AG04449 (cell line): ENCODE measurements at regions not wholly inside any gene's neighbourhood (a gene's known extent, or its start where the extent isn't known, plus 50 kb on each side); places are given as distances from the start of the nearest gene placed in this dataset.

ENCODE experiments used
- CTCF ChIA-PET: fragments of 350-600 bp; formaldehyde crosslinking; extraction: SDS; loops from one replicate; lab custom pipeline; 2021; ENCODE audit warnings: antibody characterized with exemption; lab: Yijun Ruan, JAX
- POLR2A ChIA-PET: fragments of 400-600, 350-600 bp; formaldehyde crosslinking; extraction: SDS; loops from one replicate; lab custom pipeline; 2020; ENCODE audit warnings: antibody characterized with exemption, inconsistent platforms; lab: Yijun Ruan, JAX
- DNase-seq: peaks from one replicate; pipeline ENCODE4 v3.0.0-alpha.2; 2010; ENCODE audit warnings: low read depth, low spot score
- H3K4me3 ChIP-seq: 2 replicates; pipeline ENCODE4 v1.5.1; 2011; ENCODE audit warnings: low read depth, mild to moderate bottlenecking, control low read depth, low read length
- TF ChIP-seq, protein P1 (sequence below): IDR thresholded peaks from one replicate; pipeline ENCODE4 v1.5.1; 2011; ENCODE audit warnings: mild to moderate bottlenecking, moderate library complexity, low read length, control low read depth, inconsistent platforms; ENCODE audit not compliant: insufficient read depth; ENCODE audit errors: missing control alignments

DNA sequence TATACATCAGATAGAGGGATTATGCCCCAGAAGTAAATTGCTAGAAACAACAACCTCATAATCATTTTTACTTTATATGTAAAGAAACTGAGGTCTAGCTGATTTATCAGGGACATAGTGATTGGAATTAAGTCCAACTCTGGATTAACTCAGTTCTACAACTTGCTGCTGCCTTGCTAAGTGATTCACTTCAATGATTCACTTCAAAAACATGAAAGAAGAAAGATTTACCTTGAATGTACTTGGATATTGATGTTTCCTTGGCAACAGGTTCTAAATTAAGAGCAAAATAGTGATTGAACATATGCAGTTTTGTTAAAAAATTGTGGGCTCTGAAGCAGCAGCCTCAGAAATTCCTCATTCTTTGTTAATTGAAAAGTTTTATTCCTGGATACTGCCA is 99.8 kb upstream of the H2AZ1 start:
- DNase-seq: no peak
- TF ChIP-seq, protein P1, sequence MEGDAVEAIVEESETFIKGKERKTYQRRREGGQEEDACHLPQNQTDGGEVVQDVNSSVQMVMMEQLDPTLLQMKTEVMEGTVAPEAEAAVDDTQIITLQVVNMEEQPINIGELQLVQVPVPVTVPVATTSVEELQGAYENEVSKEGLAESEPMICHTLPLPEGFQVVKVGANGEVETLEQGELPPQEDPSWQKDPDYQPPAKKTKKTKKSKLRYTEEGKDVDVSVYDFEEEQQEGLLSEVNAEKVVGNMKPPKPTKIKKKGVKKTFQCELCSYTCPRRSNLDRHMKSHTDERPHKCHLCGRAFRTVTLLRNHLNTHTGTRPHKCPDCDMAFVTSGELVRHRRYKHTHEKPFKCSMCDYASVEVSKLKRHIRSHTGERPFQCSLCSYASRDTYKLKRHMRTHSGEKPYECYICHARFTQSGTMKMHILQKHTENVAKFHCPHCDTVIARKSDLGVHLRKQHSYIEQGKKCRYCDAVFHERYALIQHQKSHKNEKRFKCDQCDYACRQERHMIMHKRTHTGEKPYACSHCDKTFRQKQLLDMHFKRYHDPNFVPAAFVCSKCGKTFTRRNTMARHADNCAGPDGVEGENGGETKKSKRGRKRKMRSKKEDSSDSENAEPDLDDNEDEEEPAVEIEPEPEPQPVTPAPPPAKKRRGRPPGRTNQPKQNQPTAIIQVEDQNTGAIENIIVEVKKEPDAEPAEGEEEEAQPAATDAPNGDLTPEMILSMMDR: no peak
- POLR2A ChIA-PET: no interaction called here
- H3K4me3 ChIP-seq: no peak overlapping the region
- CTCF ChIA-PET: no interaction called here

DNA sequence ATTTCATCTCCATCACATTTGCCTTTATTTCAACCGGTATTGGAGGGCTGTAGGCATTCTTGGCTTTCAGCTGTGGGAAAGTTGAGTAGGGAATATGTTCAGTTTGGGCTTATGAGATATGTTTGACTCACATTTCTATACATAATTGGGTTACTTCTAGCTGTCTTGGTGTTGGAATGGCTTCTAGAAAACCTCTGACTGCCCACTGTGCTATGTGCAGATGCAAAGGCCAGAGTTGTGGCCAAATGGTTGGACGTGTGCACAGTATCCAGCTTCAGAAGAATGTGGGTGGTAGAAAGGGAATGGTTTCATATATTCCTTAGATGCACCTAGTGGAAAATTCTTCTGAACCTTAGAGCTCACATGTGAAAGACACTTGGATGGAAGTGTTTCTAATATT is 92.6 kb upstream of the H2AZ1 start:
- no peak overlapping the region for H3K4me3 ChIP-seq
- no peak for DNase-seq
- CTCF ChIA-PET: interaction anchor here (1.4 kb wide), 1 partner anchor 45 kb away, joined by 5 read pairs; no protein-coding TSS in a partner anchor
- POLR2A ChIA-PET: interaction anchor here (0.6 kb wide), 1 partner anchor 19 kb away, joined by 3 read pairs; no protein-coding TSS in a partner anchor
- TF ChIP-seq, protein P1: no peak

DNA sequence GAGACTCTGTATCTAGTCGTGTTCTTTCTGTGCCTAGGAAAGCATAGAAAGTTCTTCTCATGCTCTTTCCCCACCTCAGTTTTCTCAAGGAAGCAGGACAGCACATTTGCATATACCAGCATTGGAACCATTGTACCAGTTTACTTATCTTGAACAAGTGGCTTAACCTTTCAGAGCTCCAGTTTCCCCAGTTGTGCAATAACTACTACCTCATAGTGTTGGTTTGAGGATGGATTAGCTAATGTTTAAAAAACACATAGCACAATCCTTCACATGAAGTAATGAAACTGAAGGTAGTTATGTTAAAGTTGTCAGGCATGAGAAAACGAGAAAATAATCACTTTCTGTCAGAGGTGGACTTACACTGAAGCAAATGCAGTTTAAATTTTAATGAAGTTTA is 92.2 kb upstream of the H2AZ1 start:
- ChIA-PET CTCF (interaction anchor here (1.4 kb wide), 1 partner anchor 44 kb away, joined by 5 read pairs; no protein-coding TSS in a partner anchor), POLR2A (interaction anchor here (0.6 kb wide), 1 partner anchor 18 kb away, joined by 3 read pairs; no protein-coding TSS in a partner anchor)
- no peak overlapping the region for H3K4me3 ChIP-seq
- TF ChIP-seq, protein P1: no peak
- no peak for DNase-seq

DNA sequence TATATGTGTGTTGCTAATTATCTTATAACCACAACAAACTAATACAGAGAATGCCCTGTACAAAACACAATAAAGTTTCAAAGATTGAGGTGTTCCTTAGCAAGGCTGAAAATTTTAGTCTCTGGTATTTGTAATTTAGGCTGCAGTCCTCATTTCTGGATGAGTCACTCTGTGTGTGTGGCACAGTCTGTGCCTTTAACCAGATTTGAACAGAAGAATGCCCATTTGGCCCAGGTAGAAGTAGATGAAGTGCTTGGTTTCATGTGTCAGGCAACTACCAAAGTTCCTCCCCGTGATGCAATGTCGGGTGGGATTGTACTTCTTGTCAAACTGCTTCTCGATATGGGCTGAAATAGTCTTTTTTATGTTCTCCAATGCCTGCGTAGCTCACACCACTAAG is 91.6 kb upstream of the H2AZ1 start:
- no peak for DNase-seq
- TF ChIP-seq, protein P1: no peak
- no peak overlapping the region for H3K4me3 ChIP-seq
- ChIA-PET CTCF (interaction anchor here (1.4 kb wide), 1 partner anchor 44 kb away, joined by 5 read pairs; no protein-coding TSS in a partner anchor), POLR2A (no interaction called here)

DNA sequence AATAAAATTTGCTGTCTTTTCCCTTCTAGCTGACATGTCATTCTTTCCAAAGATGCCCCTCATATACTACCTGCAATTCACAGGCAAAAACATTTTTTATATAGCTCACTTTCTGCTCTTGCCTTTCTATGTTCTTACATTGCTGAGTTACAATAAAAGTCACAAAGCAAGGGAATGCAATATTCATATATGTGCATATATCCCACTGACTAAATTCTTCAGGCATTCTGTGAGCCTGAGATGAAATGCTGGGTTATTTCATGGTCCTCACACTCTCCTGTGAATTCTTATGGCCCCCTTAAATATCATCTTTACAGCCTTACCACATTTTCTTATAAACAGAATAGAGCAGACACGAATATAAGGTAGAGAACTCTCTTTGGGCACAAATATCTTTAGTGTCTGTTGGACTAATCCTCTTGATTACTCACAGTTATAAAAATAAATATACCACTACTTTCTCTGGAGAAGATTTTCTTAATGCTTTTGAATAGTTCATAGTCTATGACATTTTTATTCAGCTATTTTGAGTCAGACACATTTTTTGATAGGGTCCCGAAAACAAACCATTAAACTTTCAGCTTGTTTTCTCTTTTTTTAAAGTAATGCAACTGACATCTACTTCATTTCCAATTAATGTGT is 84.1 kb upstream of the H2AZ1 start:
- no peak for DNase-seq
- ChIA-PET POLR2A (no interaction called here), CTCF (interaction anchor here (0.6 kb wide), 1 partner anchor 20 kb away, joined by 3 read pairs; no protein-coding TSS in a partner anchor)
- TF ChIP-seq, protein P1: no peak
- no peak overlapping the region for H3K4me3 ChIP-seq

DNA sequence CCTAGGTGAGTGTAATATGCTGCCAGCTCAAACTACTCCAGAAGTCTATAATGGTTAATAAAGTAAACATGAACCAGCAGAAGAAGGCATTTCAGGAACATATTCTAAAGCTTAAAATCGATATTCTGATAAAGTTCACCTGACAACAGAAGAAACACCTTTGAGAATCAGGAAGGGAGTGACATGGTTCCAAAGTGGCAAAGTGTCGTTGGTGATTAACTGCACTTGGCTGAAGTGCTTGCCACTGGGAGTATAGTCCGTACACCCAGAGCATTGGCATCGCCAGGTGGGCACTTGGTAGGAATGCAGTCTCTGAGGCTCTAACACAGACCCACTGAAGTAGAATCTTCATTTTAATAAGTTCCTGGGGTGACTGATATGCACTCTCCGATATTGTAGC is 76.0 kb upstream of the H2AZ1 start:
- DNase-seq: no peak
- POLR2A ChIA-PET: no interaction called here
- TF ChIP-seq, protein P1: no peak
- H3K4me3 ChIP-seq: no peak overlapping the region
- CTCF ChIA-PET: interaction anchor here (0.7 kb wide), 1 partner anchor 67 kb away, joined by 3 read pairs; no protein-coding TSS in a partner anchor
